ENCODE measurements at regions not wholly inside any gene's neighbourhood (a gene's known extent, or its start where the extent isn't known, plus 50 kb on each side); places are given as distances from the start of the nearest gene placed in this dataset.

DNA sequence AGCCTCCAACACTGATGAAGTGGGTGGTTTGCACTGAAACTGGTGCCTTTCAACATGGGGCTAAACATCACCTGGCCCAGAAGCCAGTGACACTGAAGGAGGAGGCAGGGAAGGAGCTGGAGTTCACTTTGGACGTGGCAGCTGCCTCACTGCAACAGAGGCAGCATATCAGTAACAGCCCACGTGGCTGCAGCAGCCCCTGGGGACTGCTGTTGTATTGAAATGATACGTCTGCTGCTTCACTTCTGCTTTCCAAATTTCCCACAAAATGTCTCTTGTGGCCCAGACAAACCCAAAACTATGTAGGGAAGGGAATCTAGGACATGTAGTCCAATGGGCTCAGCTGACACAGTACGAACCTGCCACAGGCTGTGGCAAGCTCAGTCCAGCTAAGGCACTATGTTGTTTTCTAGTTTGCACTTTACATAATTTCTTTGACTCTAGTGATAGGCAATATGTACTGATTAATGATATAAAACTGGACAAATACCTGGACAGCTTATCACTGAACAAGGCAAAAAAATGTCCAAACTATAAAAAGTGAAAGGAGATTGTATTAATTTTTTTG lies 84.7 kb upstream of the RAPGEF2 start:
- TF ChIP-seq, protein P1, sequence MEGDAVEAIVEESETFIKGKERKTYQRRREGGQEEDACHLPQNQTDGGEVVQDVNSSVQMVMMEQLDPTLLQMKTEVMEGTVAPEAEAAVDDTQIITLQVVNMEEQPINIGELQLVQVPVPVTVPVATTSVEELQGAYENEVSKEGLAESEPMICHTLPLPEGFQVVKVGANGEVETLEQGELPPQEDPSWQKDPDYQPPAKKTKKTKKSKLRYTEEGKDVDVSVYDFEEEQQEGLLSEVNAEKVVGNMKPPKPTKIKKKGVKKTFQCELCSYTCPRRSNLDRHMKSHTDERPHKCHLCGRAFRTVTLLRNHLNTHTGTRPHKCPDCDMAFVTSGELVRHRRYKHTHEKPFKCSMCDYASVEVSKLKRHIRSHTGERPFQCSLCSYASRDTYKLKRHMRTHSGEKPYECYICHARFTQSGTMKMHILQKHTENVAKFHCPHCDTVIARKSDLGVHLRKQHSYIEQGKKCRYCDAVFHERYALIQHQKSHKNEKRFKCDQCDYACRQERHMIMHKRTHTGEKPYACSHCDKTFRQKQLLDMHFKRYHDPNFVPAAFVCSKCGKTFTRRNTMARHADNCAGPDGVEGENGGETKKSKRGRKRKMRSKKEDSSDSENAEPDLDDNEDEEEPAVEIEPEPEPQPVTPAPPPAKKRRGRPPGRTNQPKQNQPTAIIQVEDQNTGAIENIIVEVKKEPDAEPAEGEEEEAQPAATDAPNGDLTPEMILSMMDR (IDR thresholded peaks at IDR 0.05): no peak
- TF ChIP-seq POLR2A (IDR thresholded peaks at IDR 0.05): no peak
